H1 (cell line): ENCODE measurements at regions not wholly inside any gene's neighbourhood (a gene's known extent, or its start where the extent isn't known, plus 50 kb on each side); places are given as distances from the start of the nearest gene placed in this dataset.

Source experiments
- CTCF ChIA-PET: fragments of 300-600 bp; sonication (Branson Sonifier 250); formaldehyde crosslinking; loops from one replicate; lab custom pipeline; 2021; ENCODE audit not compliant: partially characterized antibody; lab: Charles Lee
- POLR2A ChIA-PET: fragments of 300-600 bp; sonication (Branson Sonifier 250); formaldehyde crosslinking; loops from one replicate; lab custom pipeline; 2021; ENCODE audit warnings: inconsistent platforms; ENCODE audit not compliant: partially characterized antibody; lab: Charles Lee
- DNase-seq, 2 experiments: peaks; one replicate each; pipeline versions ENCODE4 v3.0.0 to v3.0.0-alpha.2; 2010 to 2022; ENCODE audit warnings: low spot score in 2 of 2, low read depth in 1 of 2, mixed read lengths in 1 of 2
- FAIRE-seq: peaks from 2 replicates; lab custom pipeline; 2011; peaks lifted over from hg19 to GRCh38; lab: Jason Lieb, UNC
- H2AFZ ChIP-seq: 2 replicates; pipeline ENCODE4 v1.8.1; 2012; ENCODE audit warnings: low read length, inconsistent platforms
- H2AK5ac ChIP-seq: 2 replicates; pipeline ENCODE4 v1.6.1; 2013; ENCODE audit warnings: low read depth, low read length
- H2BK120ac ChIP-seq: replicated peaks from 2 replicates; pipeline ENCODE3; 2013; ENCODE audit warnings: low read depth, low read length, inconsistent platforms
- H2BK12ac ChIP-seq: 2 replicates; pipeline ENCODE4 v1.6.1; 2013; ENCODE audit warnings: low read depth, low read length
- H2BK15ac ChIP-seq: 2 replicates; pipeline ENCODE4 v1.6.1; 2013; ENCODE audit warnings: low read length
- H2BK20ac ChIP-seq: 2 replicates; pipeline ENCODE4 v1.6.1; 2013; ENCODE audit warnings: low read length
- H2BK5ac ChIP-seq: 2 replicates; pipeline ENCODE4 v1.6.1; 2013; ENCODE audit warnings: low read depth, low read length
- H3K14ac ChIP-seq: 2 replicates; pipeline ENCODE4 v1.6.1; 2013; ENCODE audit warnings: inconsistent platforms; ENCODE audit not compliant: insufficient read length
- H3K18ac ChIP-seq: 2 replicates; pipeline ENCODE4 v1.6.1; 2013; ENCODE audit warnings: low read length; ENCODE audit errors: extremely low read depth
- H3K23ac ChIP-seq: 2 replicates; pipeline ENCODE4 v1.6.1; 2013; ENCODE audit warnings: inconsistent platforms; ENCODE audit not compliant: insufficient read length
- H3K23me2 ChIP-seq: 2 replicates; pipeline ENCODE4 v1.6.1; 2013; ENCODE audit warnings: low read depth, low read length
- H3K27ac ChIP-seq: 2 replicates; pipeline ENCODE4 v1.6.1; 2011; ENCODE audit warnings: low read depth, low read length, inconsistent platforms
- H3K27me3 ChIP-seq, 4 experiments: replicated peaks in 1 of 4; 1 replicate in 1 of 4; 2 replicates in 3 of 4; pipeline versions ENCODE4 v1.6.1 to v1.8.1; 2011 to 2013; ENCODE audit warnings: low read length in 3 of 4, mild to moderate bottlenecking in 3 of 4, inconsistent platforms in 2 of 4, mixed read lengths in 2 of 4, moderate library complexity in 1 of 4; ENCODE audit not compliant: control insufficient read depth in 3 of 4, insufficient read depth in 3 of 4; ENCODE audit errors: extremely low read depth in 1 of 4
- H3K36me3 ChIP-seq, 4 experiments: 2 replicates each; pipeline versions ENCODE4 v1.6.1 to v1.8.1; 2011 to 2013; ENCODE audit warnings: mild to moderate bottlenecking in 4 of 4, low read length in 3 of 4, moderate library complexity in 2 of 4, control low read depth in 1 of 4, inconsistent platforms in 1 of 4; ENCODE audit not compliant: insufficient read depth in 4 of 4, control insufficient read depth in 2 of 4
- H3K4ac ChIP-seq: replicated peaks from 2 replicates; pipeline ENCODE3; 2013; ENCODE audit warnings: low read length, low read depth, mixed read lengths, inconsistent platforms; ENCODE audit not compliant: insufficient read length
- H3K4me1 ChIP-seq, 4 experiments: replicated peaks in 1 of 4; 1 replicate in 1 of 4; 2 replicates in 3 of 4; pipeline versions ENCODE4 v1.6.1 to v1.8.1; 2011 to 2013; ENCODE audit warnings: low read length in 3 of 4, inconsistent platforms in 2 of 4, mixed read lengths in 1 of 4; ENCODE audit not compliant: insufficient read depth in 4 of 4, control insufficient read depth in 3 of 4
- H3K4me2 ChIP-seq, 2 experiments: 2 replicates each; pipeline versions ENCODE4 v1.6.1 to v1.8.1; 2011 to 2013; ENCODE audit warnings: low read depth in 2 of 2, low read length in 2 of 2, control low read depth in 1 of 2, inconsistent platforms in 1 of 2, mild to moderate bottlenecking in 1 of 2; ENCODE audit not compliant: insufficient read depth in 1 of 2
- H3K4me3 ChIP-seq, 4 experiments: fragments of 200-600, 300-600 bp in 1 of 4; sonication (generic), shearing (Covaris generic), sonication (Bioruptor Twin) in 1 of 4; 2 replicates each; pipeline versions ENCODE4 v1.5.1 to v1.8.1; 2011 to 2016; ENCODE audit warnings: low read length in 4 of 4, low read depth in 3 of 4, control low read depth in 2 of 4, inconsistent platforms in 2 of 4, mild to moderate bottlenecking in 2 of 4, mixed read lengths in 1 of 4, moderate library complexity in 1 of 4; ENCODE audit not compliant: insufficient read depth in 2 of 4; ENCODE audit errors: extremely low read depth in 1 of 4
- H3K56ac ChIP-seq: replicated peaks from 2 replicates; pipeline ENCODE3; 2013; ENCODE audit warnings: low read depth, mild to moderate bottlenecking, mixed read lengths, low read length, inconsistent platforms; ENCODE audit not compliant: insufficient read length
- H3K79me1 ChIP-seq: 2 replicates; pipeline ENCODE4 v1.6.1; 2013; ENCODE audit warnings: low read depth, low read length, control low read depth
- H3K79me2 ChIP-seq, 2 experiments: 2 replicates each; pipeline versions ENCODE4 v1.6.1 to v1.8.1; 2012 to 2013; ENCODE audit warnings: low read length in 2 of 2, mild to moderate bottlenecking in 2 of 2, inconsistent platforms in 1 of 2; ENCODE audit not compliant: insufficient read depth in 2 of 2, control insufficient read depth in 1 of 2
- H3K9ac ChIP-seq, 4 experiments: replicated peaks in 1 of 4; 1 replicate in 1 of 4; 2 replicates in 3 of 4; pipeline versions ENCODE4 v1.6.1 to v1.8.1; 2011 to 2013; ENCODE audit warnings: low read depth in 3 of 4, low read length in 3 of 4, control low read depth in 2 of 4, mild to moderate bottlenecking in 2 of 4, moderate library complexity in 2 of 4, inconsistent platforms in 1 of 4; ENCODE audit errors: extremely low read depth in 1 of 4
- H3K9me3 ChIP-seq, 2 experiments: 2 replicates each; pipeline versions ENCODE4 v1.6.1 to v1.8.1; 2012 to 2013; ENCODE audit warnings: mild to moderate bottlenecking in 2 of 2, moderate library complexity in 2 of 2, control low read depth in 1 of 2, inconsistent platforms in 1 of 2, low read depth in 1 of 2, low read length in 1 of 2, mixed read lengths in 1 of 2; ENCODE audit not compliant: insufficient read depth in 2 of 2
- H4K20me1 ChIP-seq, 2 experiments: replicated peaks in 1 of 2; 2 replicates each; pipeline versions ENCODE3 to v1.8.1; 2011 to 2013; ENCODE audit warnings: inconsistent platforms in 2 of 2, low read length in 2 of 2, mild to moderate bottlenecking in 1 of 2; ENCODE audit not compliant: insufficient read depth in 2 of 2, control insufficient read depth in 1 of 2
- H4K5ac ChIP-seq: 2 replicates; pipeline ENCODE4 v1.6.1; 2013; ENCODE audit warnings: low read length, low read depth, mixed read lengths, inconsistent platforms; ENCODE audit not compliant: insufficient read length
- H4K8ac ChIP-seq: 2 replicates; pipeline ENCODE4 v1.8.0; 2013; ENCODE audit warnings: mild to moderate bottlenecking, moderate library complexity, low read length, inconsistent platforms; ENCODE audit not compliant: insufficient read depth; ENCODE audit errors: extremely low read depth
- H4K91ac ChIP-seq: replicated peaks from 2 replicates; pipeline ENCODE3; 2013; ENCODE audit warnings: low read length, mixed read lengths, inconsistent platforms; ENCODE audit not compliant: insufficient read length
- ASH2L ChIP-seq: fragments of 200-600, 300-600 bp; sonication (generic); IDR thresholded peaks from one replicate; pipeline ENCODE4 v1.7.1; 2017; ENCODE audit warnings: low read length
- CBX8 ChIP-seq: fragments of 300-800, 300-1000 bp; sonication (generic); IDR thresholded peaks from 2 replicates; pipeline ENCODE4 v1.7.1; 2016; ENCODE audit warnings: low read depth, low read length, borderline replicate concordance
- EGR1 ChIP-seq: IDR thresholded peaks from 2 replicates; pipeline ENCODE4 v1.6.1; 2011; ENCODE audit warnings: low read depth, low read length, borderline replicate concordance
- GTF2F1 ChIP-seq: IDR thresholded peaks from 2 replicates; pipeline ENCODE4 v1.6.1; 2012; ENCODE audit warnings: low read depth, low read length, improper control_type of control experiment, borderline replicate concordance
- HDAC6 ChIP-seq: IDR thresholded peaks from one replicate; pipeline ENCODE4 v1.7.1; 2012; ENCODE audit warnings: low read depth, mild to moderate bottlenecking, inconsistent platforms, low read length, moderate library complexity
- JUND ChIP-seq: IDR thresholded peaks from 2 replicates; pipeline ENCODE4 v1.6.1; 2011; ENCODE audit warnings: mild to moderate bottlenecking, improper control_type of control experiment, low read length
- MAFK ChIP-seq: IDR thresholded peaks from 2 replicates; pipeline ENCODE4 v1.6.1; 2012; ENCODE audit warnings: low read depth, mild to moderate bottlenecking, improper control_type of control experiment, low read length
- POLR2AphosphoS5 ChIP-seq: IDR thresholded peaks from 2 replicates; pipeline ENCODE4 v1.6.1; 2011; ENCODE audit warnings: low read depth, low read length
- POU5F1 ChIP-seq: IDR thresholded peaks from 2 replicates; pipeline ENCODE4 v1.6.1; 2011; ENCODE audit warnings: low read depth, mild to moderate bottlenecking, low read length, moderate library complexity
- TBP ChIP-seq: IDR thresholded peaks from 2 replicates; pipeline ENCODE4 v1.6.1; 2011; ENCODE audit warnings: low read depth, low read length, improper control_type of control experiment
- WGBS, 2 experiments: shearing (Covaris generic) in 1 of 2; methylation state at CpG; one replicate each; pipeline versions ENCODE4 v1.1.6 to v1.1.7; 2013 to 2015; ENCODE audit warnings: low lambda C conversion rate in 2 of 2, mixed read lengths in 2 of 2, inconsistent platforms in 1 of 2, low coverage in 1 of 2, missing lambda C conversion rate in 1 of 2; ENCODE audit not compliant: insufficient replicate concordance in 2 of 2, insufficient coverage in 1 of 2, insufficient read length in 1 of 2; ENCODE audit errors: extremely low coverage in 1 of 2, missing lambda C conversion rate in 1 of 2; 5-methylcytosine and 5-hydroxymethylcytosine counted together
- TF ChIP-seq, protein P1 (sequence below): IDR thresholded peaks from 2 replicates; pipeline ENCODE4 v1.6.1; 2011; ENCODE audit warnings: low read depth, mild to moderate bottlenecking, low read length; ENCODE audit not compliant: insufficient read depth
- TF ChIP-seq, protein P2 (sequence below), 3 experiments: IDR thresholded peaks; 1 replicate in 2 of 3; 2 replicates in 1 of 3; pipeline versions ENCODE4 v1.5.1 to v1.6.1; 2011; ENCODE audit warnings: low read length in 3 of 3, mild to moderate bottlenecking in 3 of 3, inconsistent platforms in 2 of 3, low read depth in 1 of 3, moderate library complexity in 1 of 3; ENCODE audit not compliant: insufficient read depth in 1 of 3; ENCODE audit errors: control extremely low read depth in 1 of 3

DNA sequence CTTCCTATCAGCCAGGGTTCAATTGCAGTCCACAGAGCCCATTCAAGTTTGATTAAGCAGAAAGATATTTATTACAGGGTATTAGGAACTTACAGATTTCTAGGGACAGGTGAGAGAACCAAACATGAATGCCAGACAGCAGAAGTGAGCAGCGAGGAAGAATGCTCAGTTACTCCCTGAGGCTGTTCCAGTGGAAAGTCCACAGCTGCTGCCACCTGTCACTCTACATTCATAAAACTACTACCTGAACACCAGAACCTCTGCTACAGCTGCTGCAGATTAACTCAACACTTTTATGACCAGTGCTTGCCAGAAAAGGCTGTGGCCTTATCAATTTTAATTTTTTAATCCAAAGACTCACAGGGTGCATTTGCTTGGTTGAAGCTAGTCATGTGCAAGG, 325.4 kb upstream of the ONECUT1 start:
- Histone ChIP-seq H4K91ac (no peak overlapping the region), H3K4me3 (no peak overlapping the region), H3K36me3 (no peaks in the 10 kb centered on the region), H3K18ac (no peak overlapping the region), H3K4me1 (peaks cover 0 to 7% (median 3%) of the 10 kb centered on the region in 4 experiments; a peak in 3 of 7 replicates), H2BK15ac (no peak overlapping the region), H3K14ac (no peak overlapping the region), H2AK5ac (no peak overlapping the region), H2BK20ac (no peak overlapping the region), H3K4ac (no peak overlapping the region), H3K27ac (no peak overlapping the region), H4K20me1 (no peaks in the 10 kb centered on the region), H3K23ac (no peak overlapping the region), H3K56ac (no peak overlapping the region), H3K9ac (no peak overlapping the region), H2BK120ac (no peak overlapping the region), H3K79me1 (no peaks in the 10 kb centered on the region), H3K4me2 (no peak overlapping the region), H2BK12ac (no peak overlapping the region), H3K27me3 (no peaks in the 10 kb centered on the region), H4K5ac (no peak overlapping the region), H2BK5ac (no peak overlapping the region), H3K23me2 (no peaks in the 10 kb centered on the region), H4K8ac (no peak overlapping the region), H3K9me3 (no peaks in the 10 kb centered on the region; a peak in 1 of 4 replicates), H3K79me2 (no peaks in the 10 kb centered on the region), H2AFZ (no peak overlapping the region)
- 95% methylated on average over 1 of the region's 1 CpG; no CpG with 5 or more reads in 1 of the 2 experiments for WGBS, 2 experiments
- FAIRE-seq (no peak), DNase-seq (no peak)
- ChIA-PET POLR2A (interaction anchor here (0.6 kb wide), 1 partner anchor 315 kb away, joined by 3 read pairs; no protein-coding TSS in a partner anchor), CTCF (interaction anchor here (0.7 to 1.2 kb wide), 2 partner anchors 17 to 40 kb away, joined by 3 to 5 read pairs; no protein-coding TSS in a partner anchor)
- TF ChIP-seq TBP (no peak), POU5F1 (no peak), EGR1 (no peak), JUND (no peak), CBX8 (no peak), HDAC6 (no peak), POLR2AphosphoS5 (no peak), MAFK (no peak), ASH2L (no peak), GTF2F1 (no peak)
- TF ChIP-seq, protein P1, sequence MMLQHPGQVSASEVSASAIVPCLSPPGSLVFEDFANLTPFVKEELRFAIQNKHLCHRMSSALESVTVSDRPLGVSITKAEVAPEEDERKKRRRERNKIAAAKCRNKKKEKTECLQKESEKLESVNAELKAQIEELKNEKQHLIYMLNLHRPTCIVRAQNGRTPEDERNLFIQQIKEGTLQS, result no peak
- TF ChIP-seq, protein P2, sequence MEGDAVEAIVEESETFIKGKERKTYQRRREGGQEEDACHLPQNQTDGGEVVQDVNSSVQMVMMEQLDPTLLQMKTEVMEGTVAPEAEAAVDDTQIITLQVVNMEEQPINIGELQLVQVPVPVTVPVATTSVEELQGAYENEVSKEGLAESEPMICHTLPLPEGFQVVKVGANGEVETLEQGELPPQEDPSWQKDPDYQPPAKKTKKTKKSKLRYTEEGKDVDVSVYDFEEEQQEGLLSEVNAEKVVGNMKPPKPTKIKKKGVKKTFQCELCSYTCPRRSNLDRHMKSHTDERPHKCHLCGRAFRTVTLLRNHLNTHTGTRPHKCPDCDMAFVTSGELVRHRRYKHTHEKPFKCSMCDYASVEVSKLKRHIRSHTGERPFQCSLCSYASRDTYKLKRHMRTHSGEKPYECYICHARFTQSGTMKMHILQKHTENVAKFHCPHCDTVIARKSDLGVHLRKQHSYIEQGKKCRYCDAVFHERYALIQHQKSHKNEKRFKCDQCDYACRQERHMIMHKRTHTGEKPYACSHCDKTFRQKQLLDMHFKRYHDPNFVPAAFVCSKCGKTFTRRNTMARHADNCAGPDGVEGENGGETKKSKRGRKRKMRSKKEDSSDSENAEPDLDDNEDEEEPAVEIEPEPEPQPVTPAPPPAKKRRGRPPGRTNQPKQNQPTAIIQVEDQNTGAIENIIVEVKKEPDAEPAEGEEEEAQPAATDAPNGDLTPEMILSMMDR (IDR thresholded peaks at IDR 0.05; ENCODE audit: control extremely low read depth in 1 of 3, insufficient read depth in 1 of 3, low read depth in 1 of 3, low read length in 3 of 3), result no peak
